Tibial nerve (tissue), 3 donors: ENCODE measurements at regions not wholly inside any gene's neighbourhood (a gene's known extent, or its start where the extent isn't known, plus 50 kb on each side); places are given as distances from the start of the nearest gene placed in this dataset.

Experiments
- CTCF ChIP-seq, 5 experiments: fragments of 200-600 bp in 3 of 5; fragments of 450-650 bp in 2 of 5; sonication (generic) in 3 of 5; IDR thresholded peaks; one replicate each; pipeline ENCODE4 v1.5.1; 2016 to 2019; ENCODE audit warnings: antibody characterized with exemption in 5 of 5, mild to moderate bottlenecking in 3 of 5, moderate library complexity in 2 of 5
- POLR2A ChIP-seq, 2 donors: fragments of 450-650 bp; IDR thresholded peaks; one replicate each; pipeline ENCODE4 v1.6.1; 2017; ENCODE audit warnings: antibody characterized with exemption in 2 of 2, mild to moderate bottlenecking in 2 of 2, moderate library complexity in 2 of 2

- TF ChIP-seq CTCF (IDR thresholded peaks at IDR 0.05) (no peak), POLR2A (IDR thresholded peaks at IDR 0.05) (no peak)
These were observed 128.4 kb upstream of the CEP126 start for GRCh38 chr11:101786421-101786820.
